ENCODE measurements at regions not wholly inside any gene's neighbourhood (a gene's known extent, or its start where the extent isn't known, plus 50 kb on each side); places are given as distances from the start of the nearest gene placed in this dataset.

DNA sequence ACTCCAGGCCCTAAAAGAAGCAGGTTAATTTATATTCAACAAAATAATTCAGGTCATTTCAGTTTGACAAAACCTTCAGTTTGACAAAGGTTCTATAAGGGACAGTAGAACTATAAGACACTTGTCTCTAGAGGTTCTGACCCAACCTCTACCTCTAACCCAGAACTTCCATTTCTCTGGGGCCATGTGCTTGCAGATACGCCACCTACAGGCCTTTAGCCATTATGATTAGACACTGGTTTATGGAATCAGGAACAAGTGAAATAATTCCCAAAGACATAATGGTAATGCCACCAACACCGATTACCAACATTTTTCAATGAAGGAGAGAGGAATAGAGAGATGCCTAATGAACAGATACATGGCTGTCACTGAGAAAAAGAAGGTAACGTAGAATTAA is 733.9 kb downstream of the PRELID2 start:
- TF ChIP-seq, protein P1, sequence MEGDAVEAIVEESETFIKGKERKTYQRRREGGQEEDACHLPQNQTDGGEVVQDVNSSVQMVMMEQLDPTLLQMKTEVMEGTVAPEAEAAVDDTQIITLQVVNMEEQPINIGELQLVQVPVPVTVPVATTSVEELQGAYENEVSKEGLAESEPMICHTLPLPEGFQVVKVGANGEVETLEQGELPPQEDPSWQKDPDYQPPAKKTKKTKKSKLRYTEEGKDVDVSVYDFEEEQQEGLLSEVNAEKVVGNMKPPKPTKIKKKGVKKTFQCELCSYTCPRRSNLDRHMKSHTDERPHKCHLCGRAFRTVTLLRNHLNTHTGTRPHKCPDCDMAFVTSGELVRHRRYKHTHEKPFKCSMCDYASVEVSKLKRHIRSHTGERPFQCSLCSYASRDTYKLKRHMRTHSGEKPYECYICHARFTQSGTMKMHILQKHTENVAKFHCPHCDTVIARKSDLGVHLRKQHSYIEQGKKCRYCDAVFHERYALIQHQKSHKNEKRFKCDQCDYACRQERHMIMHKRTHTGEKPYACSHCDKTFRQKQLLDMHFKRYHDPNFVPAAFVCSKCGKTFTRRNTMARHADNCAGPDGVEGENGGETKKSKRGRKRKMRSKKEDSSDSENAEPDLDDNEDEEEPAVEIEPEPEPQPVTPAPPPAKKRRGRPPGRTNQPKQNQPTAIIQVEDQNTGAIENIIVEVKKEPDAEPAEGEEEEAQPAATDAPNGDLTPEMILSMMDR (IDR thresholded peaks at IDR 0.05; ENCODE audit: low read depth, low read length), result peak; percentile 59
- no peak for TF ChIP-seq EZH2phosphoT487 (IDR thresholded peaks at IDR 0.05; ENCODE audit: low read depth)
